ENCODE measurements at regions not wholly inside any gene's neighbourhood (a gene's known extent, or its start where the extent isn't known, plus 50 kb on each side); places are given as distances from the start of the nearest gene placed in this dataset.

GRCh38 chr4:134465417-134465816 lies 263.8 kb upstream of the PABPC4L start:
- DNase-seq = no peak
- no peaks in the 10 kb centered on the region for H3K36me3 ChIP-seq (replicated peaks)
- no peak overlapping the region for H3K27ac ChIP-seq
- in situ Hi-C loops (cut with HindIII; ENCODE audit: low pct_ligation_motif_present, low sequenced_read_pairs) = no loop called here
- no peak overlapping the region for H3K4me3 ChIP-seq (ENCODE audit: low read depth, low read length)
- no peaks in the 10 kb centered on the region for H3K27me3 ChIP-seq (replicated peaks)
- no peak for TF ChIP-seq CTCF (IDR thresholded peaks at IDR 0.05; ENCODE audit: low read depth, low read length, missing control alignments)

DNA sequence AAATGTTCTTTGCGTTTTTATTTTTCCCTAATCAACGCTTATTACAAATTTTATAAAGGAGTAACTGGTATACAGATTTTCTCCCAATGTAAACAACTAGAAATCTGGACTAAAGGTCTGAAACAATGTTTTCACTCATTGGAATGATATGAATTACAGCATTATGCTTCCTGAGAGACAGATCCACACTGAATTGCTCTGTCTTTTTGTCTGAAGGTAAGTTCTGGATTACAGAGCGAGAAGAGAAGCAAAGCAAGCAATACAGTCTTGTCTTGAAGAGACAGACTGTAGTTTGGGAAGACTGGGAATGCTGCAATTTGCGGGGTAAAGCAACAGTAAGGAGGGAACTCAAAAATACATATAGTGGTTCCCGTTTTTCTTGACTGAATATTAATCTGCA lies 262.2 kb upstream of the PABPC4L start:
- H3K27me3 ChIP-seq (replicated peaks) = no peaks in the 10 kb centered on the region
- TF ChIP-seq CTCF (IDR thresholded peaks at IDR 0.05; ENCODE audit: low read depth, low read length, missing control alignments) = no peak
- no peak overlapping the region for H3K27ac ChIP-seq
- in situ Hi-C loops (cut with HindIII; ENCODE audit: low pct_ligation_motif_present, low sequenced_read_pairs) = no loop called here
- H3K36me3 ChIP-seq (replicated peaks) = no peaks in the 10 kb centered on the region
- H3K4me3 ChIP-seq (ENCODE audit: low read depth, low read length) = no peak overlapping the region
- DNase-seq = no peak

- in situ Hi-C loops (cut with HindIII; ENCODE audit: low pct_ligation_motif_present, low sequenced_read_pairs) = no loop called here
- Histone ChIP-seq H3K4me3 (ENCODE audit: low read depth, low read length) (no peak overlapping the region), H3K27me3 (replicated peaks) (no peaks in the 10 kb centered on the region), H3K36me3 (replicated peaks) (no peaks in the 10 kb centered on the region), H3K27ac (no peak overlapping the region)
- DNase-seq = no peak
- TF ChIP-seq CTCF (IDR thresholded peaks at IDR 0.05; ENCODE audit: low read depth, low read length, missing control alignments) = no peak
These were observed 225.2 kb upstream of the PABPC4L start for GRCh38 chr4:134426821-134427220.

DNA sequence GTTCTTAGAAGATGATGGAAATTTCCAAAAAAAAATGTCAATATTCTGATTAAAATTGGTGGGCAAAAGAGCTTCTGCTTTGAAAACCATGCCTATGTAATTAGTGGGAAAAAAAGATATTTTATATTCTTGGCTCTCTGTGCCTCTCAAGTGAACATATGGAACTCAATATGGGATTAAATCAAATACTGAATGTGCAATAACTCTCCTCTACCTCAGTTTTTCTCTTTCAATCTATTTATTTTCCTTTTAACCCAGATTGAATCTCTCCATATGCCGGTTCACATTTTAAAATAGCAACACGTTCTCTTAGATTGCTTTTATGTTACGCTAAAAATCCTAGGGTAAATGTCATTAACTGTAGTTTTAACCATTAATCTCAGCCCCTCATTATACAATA lies 224.2 kb upstream of the PABPC4L start:
- no peaks in the 10 kb centered on the region for H3K36me3 ChIP-seq (replicated peaks)
- H3K4me3 ChIP-seq (ENCODE audit: low read depth, low read length) = no peak overlapping the region
- no peaks in the 10 kb centered on the region for H3K27me3 ChIP-seq (replicated peaks)
- no peak overlapping the region for H3K27ac ChIP-seq
- in situ Hi-C loops (cut with HindIII; ENCODE audit: low pct_ligation_motif_present, low sequenced_read_pairs) = no loop called here
- no peak for DNase-seq
- TF ChIP-seq CTCF (IDR thresholded peaks at IDR 0.05; ENCODE audit: low read depth, low read length, missing control alignments) = no peak

- no peak for DNase-seq
- no peaks in the 10 kb centered on the region for H3K36me3 ChIP-seq (replicated peaks)
- H3K4me3 ChIP-seq (ENCODE audit: low read depth, low read length) = no peak overlapping the region
- in situ Hi-C loops (cut with HindIII; ENCODE audit: low pct_ligation_motif_present, low sequenced_read_pairs) = no loop called here
- no peak for TF ChIP-seq CTCF (IDR thresholded peaks at IDR 0.05; ENCODE audit: low read depth, low read length, missing control alignments)
- H3K27me3 ChIP-seq (replicated peaks) = no peaks in the 10 kb centered on the region
- no peak overlapping the region for H3K27ac ChIP-seq
These were observed 221.2 kb upstream of the PABPC4L start for GRCh38 chr4:134422776-134423175.

- DNase-seq = no peak
- TF ChIP-seq CTCF (IDR thresholded peaks at IDR 0.05; ENCODE audit: low read depth, low read length, missing control alignments) = no peak
- Histone ChIP-seq H3K27ac (no peak overlapping the region), H3K4me3 (ENCODE audit: low read depth, low read length) (no peak overlapping the region), H3K27me3 (replicated peaks) (no peaks in the 10 kb centered on the region), H3K36me3 (replicated peaks) (no peaks in the 10 kb centered on the region)
- in situ Hi-C loops (cut with HindIII; ENCODE audit: low pct_ligation_motif_present, low sequenced_read_pairs) = no loop called here
These were observed 220.1 kb upstream of the PABPC4L start for GRCh38 chr4:134421734-134422133.
